Stimulated activated naive B cell treated with anti-CD40 and anti-IgM and Interleukin-4, amounts not matched to agents 10 μg/mL and 1 μg/mL and 100 μg/mL, for 72 hours (primary cell): ENCODE measurements at regions not wholly inside any gene's neighbourhood (a gene's known extent, or its start where the extent isn't known, plus 50 kb on each side); places are given as distances from the start of the nearest gene placed in this dataset.

Source experiments
- ATAC-seq, 2 donors: fragments of 150-1000 bp; cut with Tn5 transposase; replicated peaks; 2 replicates each; pipeline ENCODE4 v1.10.0; 2021; ENCODE audit warnings: moderate library complexity in 1 of 2
- DNase-seq: peaks from one replicate; pipeline ENCODE4 v3.0.0; 2021
- H3K27ac Mint-ChIP-seq: one replicate; pipeline ENCODE4 v1.8.0; 2022; ENCODE audit warnings: mild to moderate bottlenecking, mixed read lengths
- H3K27me3 Mint-ChIP-seq, 2 donors: one replicate each; pipeline ENCODE4 v1.8.0; 2022; ENCODE audit warnings: mixed read lengths in 2 of 2
- H3K36me3 Mint-ChIP-seq, 2 donors: one replicate each; pipeline ENCODE4 v1.8.0; 2022; ENCODE audit warnings: mixed read lengths in 2 of 2, mild to moderate bottlenecking in 1 of 2
- H3K4me1 Mint-ChIP-seq, 2 donors: one replicate each; pipeline ENCODE4 v1.8.0; 2022; ENCODE audit warnings: mixed read lengths in 2 of 2, mild to moderate bottlenecking in 1 of 2
- H3K4me3 Mint-ChIP-seq, 2 donors: one replicate each; pipeline ENCODE4 v1.8.0; 2022; ENCODE audit warnings: mild to moderate bottlenecking in 2 of 2, mixed read lengths in 2 of 2, moderate library complexity in 1 of 2
- H3K9me3 Mint-ChIP-seq, 2 donors: one replicate each; pipeline ENCODE4 v1.8.0; 2022; ENCODE audit warnings: mixed read lengths in 2 of 2, mild to moderate bottlenecking in 1 of 2

DNA sequence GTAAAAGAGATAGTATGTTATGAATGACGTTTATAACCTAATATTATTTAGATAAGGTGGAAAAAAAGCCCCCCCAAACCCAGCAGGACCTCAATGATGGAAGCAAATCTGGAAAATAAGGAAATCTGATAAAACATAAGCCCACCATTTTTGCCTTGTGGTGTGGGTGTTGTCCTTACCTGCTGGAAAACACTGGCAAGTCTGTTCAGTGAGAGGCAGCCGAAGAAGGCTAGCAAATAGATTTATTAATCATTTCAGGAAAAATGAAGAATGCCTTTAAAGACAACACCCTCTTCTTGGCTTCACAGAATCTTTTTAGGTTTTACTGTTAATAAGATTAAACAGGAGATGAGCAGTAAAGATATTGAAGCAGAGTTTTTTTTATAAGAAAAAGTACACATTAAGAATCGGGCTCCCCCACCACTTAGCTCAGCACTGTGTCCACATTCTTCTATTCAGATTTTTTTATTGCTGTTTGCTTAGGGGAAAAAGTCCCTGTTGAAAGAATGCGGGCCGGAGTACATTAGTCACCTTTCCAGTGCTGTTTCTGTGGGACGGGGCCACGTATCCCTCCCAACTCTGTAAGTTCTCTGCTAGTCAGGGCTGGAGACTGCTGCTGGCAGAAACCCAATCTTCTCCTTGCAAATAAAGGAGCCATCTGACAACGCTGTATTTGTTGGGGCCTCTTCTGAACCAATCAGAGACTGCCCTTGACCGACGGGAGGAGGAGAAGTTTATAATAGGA, 104.1 kb downstream of the EVX1 start:
- Mint-ChIP-seq H3K36me3 (peaks cover 0 to 1% of the 10 kb centered on the region in 2 donors), H3K9me3 (no peaks in the 10 kb centered on the region), H3K4me3 (no peak overlapping the region), H3K27me3 (peaks cover 16% of the 10 kb centered on the region in 2 donors), H3K27ac (no peak overlapping the region), H3K4me1 (no peaks in the 10 kb centered on the region)
- ATAC-seq (no peak), DNase-seq (no peak)

DNA sequence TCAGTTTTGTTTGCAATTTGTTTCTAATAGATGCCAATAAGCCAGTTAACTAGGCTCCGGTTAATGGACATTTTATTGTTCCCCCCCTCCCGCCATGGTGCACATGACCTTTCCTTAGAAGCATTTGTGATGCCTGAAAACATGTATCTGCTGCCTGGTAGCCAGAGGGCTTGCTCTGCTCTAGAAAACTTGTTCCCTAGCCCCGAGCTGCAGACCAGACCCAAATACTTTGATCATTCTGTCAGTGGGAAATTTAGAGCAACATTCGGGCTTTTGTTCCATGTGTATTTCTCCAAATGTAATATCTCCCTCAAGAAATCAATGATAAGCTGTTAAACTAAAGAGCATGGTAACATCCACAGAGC, 104.7 kb downstream of the EVX1 start:
- no peak overlapping the region for H3K27ac Mint-ChIP-seq

DNA sequence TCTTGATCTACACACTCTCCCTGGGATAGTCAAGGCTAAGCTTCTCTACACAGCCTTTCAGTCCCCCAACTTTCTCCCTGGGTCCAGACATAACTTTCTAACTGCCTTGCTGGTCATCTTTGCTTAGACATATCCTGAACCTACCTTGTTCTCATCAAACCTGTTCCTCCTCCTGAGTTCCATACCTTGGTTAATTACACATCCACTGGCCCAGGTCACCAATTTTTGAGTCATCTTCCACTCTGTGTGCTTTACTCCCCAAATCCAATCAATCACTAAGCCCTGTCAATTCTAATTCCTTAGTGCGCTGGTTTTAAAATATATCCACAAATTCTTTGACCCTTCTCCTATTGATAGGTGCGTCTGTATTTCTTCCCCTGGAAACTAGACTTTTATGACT, 107.0 kb downstream of the EVX1 start:
- H3K9me3 Mint-ChIP-seq, result no peaks in the 10 kb centered on the region
- no peak for DNase-seq
- H3K4me3 Mint-ChIP-seq, result no peak overlapping the region
- H3K36me3 Mint-ChIP-seq, result no peaks in the 10 kb centered on the region
- no peak overlapping the region for H3K27ac Mint-ChIP-seq
- peaks cover 10 to 14% of the 10 kb centered on the region in 2 donors for H3K27me3 Mint-ChIP-seq
- no peak for ATAC-seq
- H3K4me1 Mint-ChIP-seq, result no peaks in the 10 kb centered on the region

More for the DNA sequence above, 104.7 kb downstream of the EVX1 start:
- no peaks in the 10 kb centered on the region for H3K36me3 Mint-ChIP-seq
- H3K4me1 Mint-ChIP-seq, result no peaks in the 10 kb centered on the region
- DNase-seq, result no peak
- H3K4me3 Mint-ChIP-seq, result no peak overlapping the region
- H3K27me3 Mint-ChIP-seq, result peaks cover 10 to 14% of the 10 kb centered on the region in 2 donors
- H3K9me3 Mint-ChIP-seq, result no peaks in the 10 kb centered on the region
- ATAC-seq, result no peak

DNA sequence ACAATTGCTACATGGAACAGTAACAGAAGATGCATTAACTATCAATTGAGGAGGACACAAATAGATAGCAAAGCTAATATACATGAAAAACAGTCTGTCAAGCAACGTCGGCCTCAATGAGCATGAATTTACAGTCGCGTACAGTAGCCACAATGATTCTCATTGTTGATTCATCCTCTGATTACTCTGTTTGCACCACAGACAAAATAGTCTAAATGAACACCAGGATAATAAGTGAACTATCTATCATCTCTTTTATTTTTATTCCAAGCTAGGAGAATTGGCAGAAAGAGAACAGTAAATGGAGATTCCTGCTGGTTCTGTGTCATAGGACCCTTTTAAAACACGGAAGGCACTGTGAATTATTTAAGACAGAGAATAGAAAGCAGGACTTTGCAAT, 108.5 kb downstream of the EVX1 start:
- Mint-ChIP-seq H3K4me1 (no peaks in the 10 kb centered on the region), H3K36me3 (no peaks in the 10 kb centered on the region), H3K9me3 (no peaks in the 10 kb centered on the region), H3K27ac (no peak overlapping the region), H3K4me3 (no peak overlapping the region), H3K27me3 (peaks cover 10 to 14% of the 10 kb centered on the region in 2 donors)
- DNase-seq (no peak), ATAC-seq (no peak)

DNA sequence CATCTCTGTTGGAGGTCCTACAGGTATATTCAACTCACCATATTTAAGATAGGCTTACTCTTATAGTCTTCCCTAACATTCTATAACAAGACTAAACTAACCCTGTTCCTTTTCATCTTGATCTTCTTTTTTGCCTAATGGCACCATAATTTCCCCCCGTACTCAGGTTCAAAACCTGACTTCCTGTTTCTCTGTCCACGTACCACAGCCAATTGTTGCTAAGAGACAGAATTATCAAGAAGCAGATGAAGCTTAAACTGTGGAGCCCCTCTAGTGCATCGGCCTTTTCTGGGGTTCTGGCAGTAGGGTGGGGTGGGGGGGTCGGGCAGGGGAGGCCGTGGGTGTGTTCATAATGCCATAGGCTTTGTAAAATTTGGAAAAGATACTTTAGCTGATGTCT, 109.2 kb downstream of the EVX1 start:
- Mint-ChIP-seq H3K27me3 (peaks cover 10 to 14% of the 10 kb centered on the region in 2 donors), H3K36me3 (no peaks in the 10 kb centered on the region), H3K4me3 (no peak overlapping the region), H3K9me3 (no peaks in the 10 kb centered on the region), H3K27ac (no peak overlapping the region), H3K4me1 (no peaks in the 10 kb centered on the region)
- ATAC-seq, result no peak
- DNase-seq, result no peak

DNA sequence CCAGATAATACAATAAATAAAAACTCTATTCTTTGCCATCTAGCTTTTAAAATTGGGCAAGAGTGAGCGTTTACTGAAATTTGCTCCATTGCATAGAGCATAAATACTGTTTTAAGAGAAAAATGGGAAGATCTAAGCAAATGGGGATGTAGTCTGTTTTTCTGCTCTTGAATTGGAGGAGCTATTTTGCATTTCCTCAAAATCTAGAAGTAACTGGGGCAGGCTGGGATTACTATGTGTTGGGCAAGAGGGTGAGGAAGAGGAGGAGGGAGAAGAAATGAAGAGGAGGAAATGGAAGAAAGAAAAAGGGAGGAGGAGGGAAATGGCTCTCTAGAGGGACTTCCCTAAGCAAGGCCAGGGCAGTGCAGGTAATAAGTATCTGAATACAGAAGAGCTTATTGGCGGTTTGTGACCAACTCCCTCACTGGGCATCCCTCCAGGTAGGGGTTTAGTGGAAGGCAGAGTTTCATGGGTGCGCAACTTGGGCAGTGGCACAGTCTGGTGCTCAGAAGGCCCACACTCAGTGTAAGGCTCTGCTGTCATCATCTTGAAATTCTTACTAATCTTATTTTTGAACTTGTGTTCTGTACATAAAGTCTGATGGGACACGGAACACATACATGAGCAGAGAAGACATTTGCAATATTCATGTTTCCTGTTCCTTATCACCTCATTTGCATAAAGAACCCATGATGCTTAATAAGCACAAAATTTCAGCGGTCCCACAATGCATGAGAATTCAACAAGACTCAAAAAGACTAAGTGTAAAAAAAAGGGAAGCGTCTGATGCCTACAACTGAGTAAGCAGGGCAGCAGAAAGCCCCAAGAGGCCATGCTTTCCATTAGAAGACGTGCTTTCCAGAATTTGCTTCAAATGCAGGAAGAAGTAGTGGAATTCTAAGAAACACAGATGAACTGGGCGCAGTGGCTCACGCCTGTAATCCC, 116.9 kb downstream of the EVX1 start:
- ATAC-seq (no peak), DNase-seq (no peak)
- Mint-ChIP-seq H3K9me3 (no peaks in the 10 kb centered on the region), H3K27me3 (peaks cover 20 to 29% of the 10 kb centered on the region in 2 donors), H3K36me3 (no peaks in the 10 kb centered on the region), H3K27ac (no peak overlapping the region), H3K4me3 (no peak overlapping the region), H3K4me1 (no peaks in the 10 kb centered on the region)

DNA sequence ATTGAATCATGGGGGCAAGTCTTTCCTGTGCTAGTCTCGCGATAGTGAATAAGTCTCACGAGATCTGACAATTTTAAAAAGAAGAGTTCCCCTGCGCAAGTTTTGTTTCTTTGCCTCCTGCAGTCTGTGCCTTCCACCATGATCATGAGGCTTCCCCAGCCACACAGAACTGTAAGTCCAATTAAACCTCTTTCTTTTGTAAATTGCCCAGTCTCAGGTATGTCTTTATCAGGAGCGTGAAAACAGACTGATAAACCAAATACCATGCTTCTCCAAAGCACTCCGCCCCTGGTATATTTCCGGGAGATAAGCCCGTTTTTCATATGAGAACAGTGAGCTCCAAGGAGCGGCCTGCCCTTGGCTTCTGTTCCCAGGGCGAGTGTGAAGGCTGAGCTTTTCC, 118.9 kb downstream of the EVX1 start:
- Mint-ChIP-seq H3K9me3 (no peaks in the 10 kb centered on the region), H3K4me1 (no peaks in the 10 kb centered on the region)
- ATAC-seq, result no peak

DNA sequence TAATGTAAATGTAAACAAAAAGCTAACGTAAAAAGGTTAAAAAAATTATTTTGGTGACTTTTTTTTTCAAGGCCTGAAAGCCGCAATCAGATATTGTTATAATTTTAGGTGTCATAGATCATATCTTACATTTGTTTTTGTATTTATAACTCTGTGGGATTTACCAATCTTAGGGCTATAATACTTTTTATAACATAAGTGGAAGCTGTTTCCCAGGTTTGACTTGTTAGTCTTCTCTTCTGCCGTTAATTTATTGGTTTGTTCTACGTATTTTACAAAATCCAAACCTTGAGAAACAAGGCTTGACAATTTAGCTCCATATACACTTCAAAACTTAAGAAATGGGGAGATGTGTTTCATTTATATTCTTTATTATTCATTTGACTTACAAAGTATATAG, 119.4 kb downstream of the EVX1 start:
- H3K27ac Mint-ChIP-seq, result no peak overlapping the region
- DNase-seq, result no peak
- no peaks in the 10 kb centered on the region for H3K4me1 Mint-ChIP-seq
- no peaks in the 10 kb centered on the region for H3K36me3 Mint-ChIP-seq
- H3K9me3 Mint-ChIP-seq, result no peaks in the 10 kb centered on the region
- ATAC-seq, result no peak
- no peak overlapping the region for H3K4me3 Mint-ChIP-seq
- peaks cover 19 to 27% of the 10 kb centered on the region in 2 donors for H3K27me3 Mint-ChIP-seq

More for the DNA sequence above, 118.9 kb downstream of the EVX1 start:
- peaks cover 20 to 29% of the 10 kb centered on the region in 2 donors for H3K27me3 Mint-ChIP-seq
- no peak overlapping the region for H3K27ac Mint-ChIP-seq
- H3K36me3 Mint-ChIP-seq, result no peaks in the 10 kb centered on the region
- H3K4me3 Mint-ChIP-seq, result no peak overlapping the region
- DNase-seq, result no peak

DNA sequence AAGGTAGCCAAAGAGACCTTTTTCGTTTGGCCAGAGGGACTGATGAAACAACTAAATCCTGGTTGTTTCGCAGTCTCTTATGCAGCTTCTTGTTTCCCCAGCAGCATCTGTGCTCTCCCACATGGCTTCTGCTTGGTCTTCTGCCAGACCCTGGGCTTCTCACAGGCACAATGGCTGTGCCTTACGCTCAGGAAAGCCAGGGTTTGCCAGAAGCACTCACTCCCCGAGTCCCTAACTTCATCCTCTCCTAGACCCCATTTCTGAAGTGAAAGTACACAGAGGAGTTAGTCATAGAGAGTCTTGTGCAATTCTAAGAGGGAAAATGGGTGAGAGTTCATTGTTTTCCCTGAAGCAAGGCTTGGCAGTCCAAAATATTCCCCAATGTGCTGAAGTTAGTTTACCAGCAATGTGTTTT, 121.7 kb downstream of the EVX1 start:
- no peak for ATAC-seq
- DNase-seq, result no peak
- H3K4me3 Mint-ChIP-seq, result no peak overlapping the region
- H3K27ac Mint-ChIP-seq, result no peak overlapping the region
- H3K9me3 Mint-ChIP-seq, result no peaks in the 10 kb centered on the region
- no peaks in the 10 kb centered on the region for H3K4me1 Mint-ChIP-seq
- peaks cover 4 to 7% of the 10 kb centered on the region in 2 donors for H3K27me3 Mint-ChIP-seq
- H3K36me3 Mint-ChIP-seq, result no peaks in the 10 kb centered on the region

DNA sequence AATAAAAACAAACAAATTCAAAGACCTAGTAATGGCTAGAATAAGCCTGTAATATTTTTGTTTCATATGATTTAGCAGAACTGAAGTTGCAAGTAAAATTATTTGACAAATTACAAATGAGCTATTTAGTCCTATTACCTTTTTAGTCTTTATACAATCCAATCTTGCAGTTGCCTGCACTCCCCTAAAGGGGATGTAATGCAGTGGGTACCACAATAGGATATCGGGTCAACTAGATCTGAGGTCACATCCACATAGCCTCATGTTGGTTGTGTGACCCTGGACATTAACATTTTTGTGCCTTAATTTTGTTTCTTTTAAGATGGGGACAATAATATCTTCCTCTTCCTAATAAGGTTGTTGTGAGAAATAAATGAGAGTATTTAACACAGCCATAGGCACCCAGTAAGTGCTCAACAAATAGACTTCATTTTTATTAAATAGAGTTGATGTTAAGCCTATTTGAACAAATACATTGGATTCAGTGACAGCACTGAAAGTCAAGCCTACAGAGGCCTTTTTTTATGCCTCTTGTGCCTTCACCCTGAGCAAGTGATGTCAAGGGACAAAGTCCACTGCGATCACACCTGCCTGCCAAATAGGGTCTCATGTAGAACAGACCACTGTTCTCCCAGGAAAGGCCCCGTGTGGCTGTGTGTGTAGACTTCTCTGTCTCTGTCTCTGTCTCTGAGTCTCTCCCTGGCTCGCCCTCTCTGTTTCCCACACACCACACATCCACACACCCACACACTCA, 124.8 kb downstream of the EVX1 start:
- Mint-ChIP-seq H3K27me3 (no peaks in the 10 kb centered on the region), H3K36me3 (no peaks in the 10 kb centered on the region), H3K4me1 (peaks cover 0 to 5% of the 10 kb centered on the region in 2 donors), H3K27ac (no peak overlapping the region), H3K4me3 (no peak overlapping the region), H3K9me3 (no peaks in the 10 kb centered on the region)
- DNase-seq (no peak), ATAC-seq (no peak)

DNA sequence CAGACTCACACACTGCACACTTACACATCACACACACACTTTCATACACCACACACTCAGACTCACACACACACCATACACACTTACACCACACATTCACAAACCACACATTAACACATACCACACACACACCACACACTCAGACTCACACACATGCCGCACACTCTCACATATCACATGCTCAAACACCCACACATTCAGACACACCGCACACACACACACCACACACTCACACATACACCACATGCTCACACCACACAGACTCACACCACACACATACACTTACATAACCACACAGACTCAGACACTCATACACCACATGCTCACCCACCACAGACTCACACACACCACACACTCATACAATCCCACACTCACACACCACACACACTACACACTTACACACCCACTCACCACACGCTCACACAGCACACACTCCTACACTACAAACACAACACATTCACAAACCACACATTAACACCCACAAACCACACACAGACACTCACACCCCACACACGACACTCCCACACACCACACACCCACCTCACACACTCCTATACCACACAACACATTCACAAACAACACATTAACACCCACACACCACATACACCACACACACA, 125.4 kb downstream of the EVX1 start:
- DNase-seq (no peak), ATAC-seq (no peak)
- H3K4me1 Mint-ChIP-seq, result peaks cover 0 to 5% of the 10 kb centered on the region in 2 donors
- no peak overlapping the region for H3K4me3 Mint-ChIP-seq
- H3K27me3 Mint-ChIP-seq, result no peaks in the 10 kb centered on the region
- no peak overlapping the region for H3K27ac Mint-ChIP-seq
- no peaks in the 10 kb centered on the region for H3K36me3 Mint-ChIP-seq
- H3K9me3 Mint-ChIP-seq, result no peaks in the 10 kb centered on the region

DNA sequence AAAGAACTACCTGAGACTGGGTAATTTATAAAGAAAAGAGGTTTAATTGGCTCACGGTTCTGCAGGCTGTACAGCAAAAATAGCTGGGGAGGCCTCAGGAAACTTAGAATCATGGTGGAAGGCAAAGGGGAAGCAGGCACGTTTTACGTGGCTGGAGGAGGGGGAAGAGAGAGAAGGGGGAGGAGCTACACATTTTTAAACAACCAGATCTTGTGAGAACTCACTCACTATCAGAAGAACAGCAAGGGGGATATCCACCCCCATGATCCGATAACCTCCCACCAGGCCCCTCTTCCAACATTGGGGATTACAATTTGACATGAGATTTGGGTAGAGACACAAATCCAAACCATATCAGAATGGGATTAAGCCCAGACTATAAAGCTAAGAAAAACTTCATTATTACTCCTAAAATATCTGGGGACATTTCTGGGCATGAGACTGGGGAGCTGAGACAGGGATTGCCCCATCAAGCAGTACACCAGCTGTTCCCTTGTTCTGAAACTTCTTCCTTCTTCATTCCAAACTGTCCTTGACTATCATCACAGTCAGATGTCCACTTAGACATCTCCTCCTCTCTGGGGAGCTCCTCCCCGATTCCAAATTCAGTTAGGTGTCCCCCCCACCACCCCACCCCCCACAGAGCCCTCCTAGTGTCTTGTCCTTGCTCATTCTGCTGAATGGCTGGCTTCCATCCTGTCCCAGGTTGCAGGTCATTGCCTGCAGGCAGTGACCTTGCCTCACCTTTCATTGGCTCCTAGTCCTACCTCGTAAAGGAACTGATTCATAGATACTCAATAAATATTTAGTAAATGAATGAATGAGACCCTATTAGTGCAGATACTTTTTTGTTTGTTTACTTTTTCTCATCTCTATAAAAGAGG, 132.6 kb downstream of the EVX1 start:
- H3K4me3 Mint-ChIP-seq, result no peak overlapping the region
- peaks cover 35 to 36% of the 10 kb centered on the region in 2 donors for H3K27me3 Mint-ChIP-seq
- H3K27ac Mint-ChIP-seq, result no peak overlapping the region
- H3K36me3 Mint-ChIP-seq, result no peaks in the 10 kb centered on the region
- DNase-seq (no peak), ATAC-seq (no peak)
- H3K4me1 Mint-ChIP-seq, result peaks cover 0 to 5% of the 10 kb centered on the region in 2 donors
- H3K9me3 Mint-ChIP-seq, result no peaks in the 10 kb centered on the region

DNA sequence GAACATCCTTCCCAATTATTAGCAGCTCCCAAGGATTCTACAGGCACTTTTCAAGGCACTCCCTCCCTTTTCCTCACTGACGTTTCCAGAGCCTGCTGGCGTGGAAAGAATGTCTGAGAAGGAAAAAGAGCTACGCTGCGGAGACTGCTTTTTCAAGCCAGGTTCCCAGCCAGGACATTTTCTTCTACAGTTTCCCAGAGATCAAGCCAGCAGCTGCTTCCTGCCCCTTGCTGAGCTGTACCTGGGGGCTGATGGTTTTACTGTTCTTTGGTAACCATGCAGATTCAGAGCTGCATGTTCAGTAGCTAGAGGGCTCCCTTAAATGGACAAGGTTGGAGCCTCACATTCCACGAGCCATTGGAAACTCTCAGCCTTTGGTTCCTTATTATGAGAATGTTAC, 133.4 kb downstream of the EVX1 start:
- Mint-ChIP-seq H3K9me3 (no peaks in the 10 kb centered on the region), H3K4me3 (no peak overlapping the region), H3K4me1 (peaks cover 0 to 5% of the 10 kb centered on the region in 2 donors), H3K27ac (no peak overlapping the region), H3K36me3 (no peaks in the 10 kb centered on the region), H3K27me3 (peaks cover 35 to 36% of the 10 kb centered on the region in 2 donors)
- no peak for DNase-seq
- ATAC-seq, result no peak
